Brain pericyte (primary cell): ENCODE measurements at regions not wholly inside any gene's neighbourhood (a gene's known extent, or its start where the extent isn't known, plus 50 kb on each side); places are given as distances from the start of the nearest gene placed in this dataset.
"Not testable (repeated sequence)": the region's sequence is repeated elsewhere in the genome, so short reads cannot be mapped to it uniquely, and the experiment has no call there.

Experiments
- DNase-seq: peaks from one replicate; pipeline ENCODE4 v3.0.0-alpha.2; 2012; ENCODE audit warnings: low read depth, low spot score

- DNase-seq = no peak
Observed at GRCh38 chr7:94104301-94104700, 100.1 kb upstream of the BET1 start.

- no peak for DNase-seq
Observed at GRCh38 chr7:94109556-94109955, 105.4 kb upstream of the BET1 start.

GRCh38 chr7:94111009-94111408 lies 106.9 kb upstream of the BET1 start:
- DNase-seq = no peak

GRCh38 chr7:94115316-94115715 lies 111.2 kb upstream of the BET1 start:
- no peak for DNase-seq

- no peak for DNase-seq
Observed at GRCh38 chr7:94123136-94123535, 119.0 kb upstream of the BET1 start.

- no peak for DNase-seq
Observed at GRCh38 chr7:94127026-94127425, 122.9 kb upstream of the BET1 start.

GRCh38 chr7:94128072-94128471 lies 123.9 kb upstream of the BET1 start:
- no peak for DNase-seq

GRCh38 chr7:94129443-94130140 lies 125.4 kb upstream of the BET1 start:
- DNase-seq = peak; percentile 76

GRCh38 chr7:94130716-94131115 lies 126.6 kb upstream of the BET1 start:
- DNase-seq = no peak

GRCh38 chr7:94133460-94133859 lies 129.3 kb upstream of the BET1 start:
- DNase-seq = no peak

GRCh38 chr7:94135180-94135579 lies 131.0 kb upstream of the BET1 start:
- DNase-seq = no peak

- DNase-seq = no peak
Observed at GRCh38 chr7:94142281-94142680, 138.1 kb upstream of the BET1 start.

- peak; percentile 41 for DNase-seq
Observed at GRCh38 chr7:94145602-94146001, 141.4 kb upstream of the BET1 start.

- peak; percentile 88 for DNase-seq
Observed at GRCh38 chr7:94146408-94146807, 142.3 kb upstream of the BET1 start.

- DNase-seq = no peak
Observed at GRCh38 chr7:94149789-94150545, 145.8 kb upstream of the BET1 start.

GRCh38 chr7:94154182-94154581 lies 150.0 kb upstream of the BET1 start:
- DNase-seq = no peak

GRCh38 chr7:94154858-94155257 lies 150.7 kb upstream of the BET1 start:
- DNase-seq = no peak

- not testable (repeated sequence) for DNase-seq
Observed at GRCh38 chr7:94157659-94158306, 153.6 kb upstream of the BET1 start.

- DNase-seq = no peak
Observed at GRCh38 chr7:94160719-94161435, 156.7 kb upstream of the BET1 start.

GRCh38 chr7:94161476-94161875 lies 157.3 kb upstream of the BET1 start:
- no peak for DNase-seq

- DNase-seq = no peak
Observed at GRCh38 chr7:94169682-94170081, 165.5 kb upstream of the BET1 start.

- DNase-seq = no peak
Observed at GRCh38 chr7:94170836-94171235, 166.7 kb upstream of the BET1 start.
